Esophagus muscularis mucosa (tissue), 3 donors: ENCODE measurements at regions not wholly inside any gene's neighbourhood (a gene's known extent, or its start where the extent isn't known, plus 50 kb on each side); places are given as distances from the start of the nearest gene placed in this dataset.

ENCODE experiments used
- POLR2A ChIP-seq: fragments of 450-650 bp; IDR thresholded peaks from one replicate; pipeline ENCODE4 v1.6.1; 2017; ENCODE audit warnings: antibody characterized with exemption, moderate library complexity, mild to moderate bottlenecking, low read depth
- TF ChIP-seq, protein P1 (sequence below), 3 experiments: fragments of 200-600 bp in 2 of 3; fragments of 450-650 bp in 1 of 3; sonication (generic) in 2 of 3; IDR thresholded peaks; one replicate each; pipeline ENCODE4 v1.5.1; 2017 to 2019; ENCODE audit warnings: antibody characterized with exemption in 3 of 3, mild to moderate bottlenecking in 2 of 3, moderate library complexity in 1 of 3

DNA sequence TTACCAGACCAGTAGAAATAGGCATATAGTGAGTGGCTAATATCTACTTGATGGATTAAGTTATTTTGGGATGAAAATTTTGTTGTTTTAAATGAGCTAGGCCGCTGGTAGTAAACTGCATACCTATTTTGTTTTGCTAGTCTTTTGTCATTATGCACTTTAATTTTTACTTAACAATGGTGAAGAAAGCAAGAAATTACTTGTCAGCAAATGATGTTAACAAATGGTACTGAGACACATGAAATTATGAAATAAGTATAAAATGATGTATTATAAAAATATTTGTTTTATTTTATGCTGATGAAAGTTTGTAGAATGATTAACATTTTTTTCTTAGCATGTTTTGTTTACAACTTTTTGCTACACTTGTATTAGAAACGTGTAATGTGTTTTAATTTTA lies 807.7 kb downstream of the TBC1D32 start:
- TF ChIP-seq, protein P1, sequence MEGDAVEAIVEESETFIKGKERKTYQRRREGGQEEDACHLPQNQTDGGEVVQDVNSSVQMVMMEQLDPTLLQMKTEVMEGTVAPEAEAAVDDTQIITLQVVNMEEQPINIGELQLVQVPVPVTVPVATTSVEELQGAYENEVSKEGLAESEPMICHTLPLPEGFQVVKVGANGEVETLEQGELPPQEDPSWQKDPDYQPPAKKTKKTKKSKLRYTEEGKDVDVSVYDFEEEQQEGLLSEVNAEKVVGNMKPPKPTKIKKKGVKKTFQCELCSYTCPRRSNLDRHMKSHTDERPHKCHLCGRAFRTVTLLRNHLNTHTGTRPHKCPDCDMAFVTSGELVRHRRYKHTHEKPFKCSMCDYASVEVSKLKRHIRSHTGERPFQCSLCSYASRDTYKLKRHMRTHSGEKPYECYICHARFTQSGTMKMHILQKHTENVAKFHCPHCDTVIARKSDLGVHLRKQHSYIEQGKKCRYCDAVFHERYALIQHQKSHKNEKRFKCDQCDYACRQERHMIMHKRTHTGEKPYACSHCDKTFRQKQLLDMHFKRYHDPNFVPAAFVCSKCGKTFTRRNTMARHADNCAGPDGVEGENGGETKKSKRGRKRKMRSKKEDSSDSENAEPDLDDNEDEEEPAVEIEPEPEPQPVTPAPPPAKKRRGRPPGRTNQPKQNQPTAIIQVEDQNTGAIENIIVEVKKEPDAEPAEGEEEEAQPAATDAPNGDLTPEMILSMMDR (IDR thresholded peaks at IDR 0.05): no peak
- TF ChIP-seq POLR2A: no peak
